GM10847 (cell line): ENCODE measurements at regions not wholly inside any gene's neighbourhood (a gene's known extent, or its start where the extent isn't known, plus 50 kb on each side); places are given as distances from the start of the nearest gene placed in this dataset.

Experiments used
- POLR2A ChIP-seq: IDR thresholded peaks from 2 replicates; pipeline ENCODE4 v1.6.1; 2011; ENCODE audit not compliant: insufficient read length; ENCODE audit errors: extremely low read depth

DNA sequence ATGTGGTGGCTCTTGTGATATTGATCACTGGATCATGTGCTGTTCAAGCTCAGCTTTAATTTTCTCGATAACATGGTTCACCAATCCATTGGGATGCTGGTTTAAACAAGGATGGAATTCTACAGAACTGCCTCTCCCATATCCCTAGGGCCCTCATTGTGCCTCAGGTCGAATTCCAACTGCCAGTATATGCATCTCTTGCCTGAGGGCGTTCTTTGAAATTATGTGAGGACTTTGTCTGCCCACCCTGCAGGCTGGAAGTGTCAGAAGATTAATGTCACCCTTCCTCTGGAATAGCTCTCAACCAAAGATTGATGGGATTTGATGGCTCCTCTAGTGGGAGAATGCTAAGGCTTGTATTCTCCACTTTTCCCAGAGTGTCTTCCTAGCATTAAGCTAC, 175.6 kb upstream of the GALNT15 start:
- no peak for TF ChIP-seq POLR2A

DNA sequence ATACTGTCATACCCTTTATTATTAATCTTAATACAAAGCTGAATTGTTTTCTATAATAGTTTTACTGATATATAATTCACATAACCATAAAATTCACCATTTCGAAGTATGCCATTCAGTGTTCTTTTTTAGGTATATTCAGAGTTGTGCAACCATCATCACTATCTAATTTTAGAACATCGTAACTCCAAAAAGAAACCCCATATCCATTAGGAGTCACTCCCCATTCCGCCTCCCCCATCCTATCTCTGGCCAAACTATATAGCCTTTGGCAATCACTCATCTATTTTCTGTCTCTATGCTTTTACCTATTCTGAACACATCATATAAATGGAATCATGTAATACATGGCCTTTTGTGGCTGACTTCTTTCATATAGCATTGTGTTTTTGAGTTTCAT, 169.7 kb upstream of the GALNT15 start:
- no peak for TF ChIP-seq POLR2A

- TF ChIP-seq POLR2A, result no peak
Observed at GRCh38 chr3:16011376-16011775, 163.1 kb upstream of the GALNT15 start.

- TF ChIP-seq POLR2A, result no peak
Observed at GRCh38 chr3:16012086-16012485, 162.4 kb upstream of the GALNT15 start.

GRCh38 chr3:16013568-16013967, 160.9 kb upstream of the GALNT15 start:
- no peak for TF ChIP-seq POLR2A

DNA sequence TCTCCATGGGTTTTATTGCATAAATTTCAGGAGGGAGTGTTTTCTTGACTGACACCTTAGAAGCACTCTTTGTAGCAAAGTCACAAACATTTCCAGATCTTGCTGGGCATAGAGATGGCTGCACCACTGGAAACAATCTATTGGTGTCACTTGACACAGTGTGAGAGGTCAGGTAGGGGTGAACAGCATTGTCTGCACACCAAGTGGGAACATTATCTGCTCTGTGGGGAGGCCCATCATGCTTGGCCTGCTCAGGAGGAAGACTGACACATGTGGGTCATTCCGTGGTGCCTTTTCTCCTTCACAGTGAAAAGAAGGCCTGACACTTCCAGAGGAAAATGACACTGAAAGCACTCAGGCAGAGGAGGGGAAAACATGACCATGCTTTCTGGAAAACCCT, 149.9 kb upstream of the GALNT15 start:
- TF ChIP-seq POLR2A, result no peak

- TF ChIP-seq POLR2A, result no peak
Observed at GRCh38 chr3:16026753-16027152, 147.7 kb upstream of the GALNT15 start.

GRCh38 chr3:16028604-16029003, 145.9 kb upstream of the GALNT15 start:
- no peak for TF ChIP-seq POLR2A

GRCh38 chr3:16030342-16030741, 144.1 kb upstream of the GALNT15 start:
- TF ChIP-seq POLR2A, result no peak

DNA sequence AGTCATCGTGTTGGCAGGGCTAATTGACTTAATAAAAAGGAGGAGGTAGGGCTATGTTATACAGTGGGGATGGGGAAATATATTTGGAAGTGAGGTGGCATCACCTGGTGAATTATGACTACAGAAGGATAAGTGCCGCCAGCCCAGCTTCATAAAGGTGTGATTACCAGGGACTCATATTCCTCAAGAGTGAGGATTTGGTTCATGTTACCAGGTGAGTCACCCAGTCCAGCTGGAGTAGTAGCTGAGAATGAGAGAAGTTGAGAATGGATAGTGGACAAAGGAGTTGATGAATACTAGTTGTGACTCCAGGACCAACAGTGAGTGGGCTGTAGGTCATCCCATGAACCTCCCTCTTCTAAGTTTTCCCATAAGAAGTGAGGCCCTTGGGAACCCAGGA, 143.0 kb upstream of the GALNT15 start:
- TF ChIP-seq POLR2A, result no peak

DNA sequence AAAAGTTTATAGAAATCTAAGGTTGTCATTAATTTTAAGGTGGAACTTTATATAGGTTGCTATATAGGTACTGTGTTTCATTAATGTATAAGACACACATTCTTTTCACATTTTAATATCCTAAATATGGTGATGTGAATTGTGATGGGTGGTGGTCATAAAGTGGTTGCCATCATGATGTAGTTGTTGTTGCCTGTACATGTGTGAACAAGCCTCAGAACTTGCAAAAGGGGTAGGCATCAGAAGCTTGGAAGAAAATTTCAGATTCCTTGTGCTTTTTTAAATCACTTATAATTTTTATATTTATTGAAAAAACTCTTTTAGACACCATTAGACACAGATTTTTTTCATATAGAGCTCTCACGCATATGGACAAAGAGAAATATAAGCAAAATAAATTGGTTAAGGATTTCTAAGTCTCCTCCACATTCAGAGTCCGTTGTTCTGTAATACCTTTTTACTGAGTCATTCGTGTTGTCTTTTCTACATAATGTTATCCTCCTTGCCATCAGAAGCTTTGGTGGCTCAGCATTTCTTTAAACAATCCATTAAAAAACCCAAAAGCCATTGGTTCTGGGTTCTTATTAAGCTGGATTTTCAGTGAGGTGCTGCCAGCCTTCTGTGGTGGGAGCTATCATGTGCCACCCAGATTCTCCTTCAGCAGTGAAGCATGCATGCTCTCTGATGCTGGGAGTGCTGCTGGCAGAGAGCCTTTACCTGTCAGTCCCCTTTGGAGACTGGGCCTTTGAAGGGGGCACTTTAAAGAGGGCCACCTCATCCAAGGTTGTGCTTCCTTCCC, 140.4 kb upstream of the GALNT15 start:
- no peak for TF ChIP-seq POLR2A

DNA sequence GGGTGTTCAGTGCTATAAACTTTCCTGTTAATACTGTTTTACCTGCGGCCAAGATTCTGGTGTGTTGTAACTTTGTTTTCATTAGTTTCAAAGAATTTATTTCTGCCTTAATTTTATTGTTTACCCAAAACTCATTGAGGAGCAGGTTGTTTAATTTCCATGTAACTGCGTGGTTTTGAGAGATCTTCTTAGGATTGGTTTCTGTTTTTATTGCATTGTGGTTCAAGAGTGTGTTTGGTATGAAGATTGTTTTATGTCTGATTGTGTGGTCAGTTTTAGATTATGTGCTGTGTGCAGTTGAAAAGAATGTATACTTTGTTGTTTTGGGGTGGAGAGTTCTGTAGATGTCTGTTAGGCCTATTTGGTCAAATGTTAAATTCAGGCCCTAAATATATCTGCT, 133.5 kb upstream of the GALNT15 start:
- TF ChIP-seq POLR2A, result no peak

- TF ChIP-seq POLR2A, result no peak
Observed at GRCh38 chr3:16048435-16049318, 125.8 kb upstream of the GALNT15 start.

- no peak for TF ChIP-seq POLR2A
Observed at GRCh38 chr3:16050641-16051467, 123.6 kb upstream of the GALNT15 start.

- no peak for TF ChIP-seq POLR2A
Observed at GRCh38 chr3:16051691-16052090, 122.8 kb upstream of the GALNT15 start.
